HG02973 (cell line): ENCODE measurements at regions not wholly inside any gene's neighbourhood (a gene's known extent, or its start where the extent isn't known, plus 50 kb on each side); places are given as distances from the start of the nearest gene placed in this dataset.

Experiments used
- ATAC-seq: cut with Tn5 transposase; IDR thresholded peaks from one replicate; pipeline ENCODE4 v1.9.1; 2021; ENCODE audit warnings: moderate library complexity; ENCODE audit not compliant: unreplicated experiment

GRCh38 chr9:84575705-84576104 is 93.8 kb upstream of the NTRK2 start:
- no peak for ATAC-seq

GRCh38 chr9:84583866-84584265 is 85.7 kb upstream of the NTRK2 start:
- ATAC-seq = no peak

- no peak for ATAC-seq
Observed at GRCh38 chr9:84586662-84587061, 82.9 kb upstream of the NTRK2 start.

- ATAC-seq = no peak
Observed at GRCh38 chr9:84587153-84587552, 82.4 kb upstream of the NTRK2 start.

- ATAC-seq = no peak
Observed at GRCh38 chr9:84589542-84589941, 80.0 kb upstream of the NTRK2 start.

GRCh38 chr9:84590706-84591105 is 78.8 kb upstream of the NTRK2 start:
- ATAC-seq = no peak

GRCh38 chr9:84592918-84593317 is 76.6 kb upstream of the NTRK2 start:
- ATAC-seq = no peak

GRCh38 chr9:84593352-84593751 is 76.2 kb upstream of the NTRK2 start:
- no peak for ATAC-seq

- ATAC-seq = peak; percentile 89
Observed at GRCh38 chr9:84597131-84597530, 72.4 kb upstream of the NTRK2 start.

- no peak for ATAC-seq
Observed at GRCh38 chr9:84598921-84599636, 70.5 kb upstream of the NTRK2 start.

GRCh38 chr9:84600739-84601138 is 68.8 kb upstream of the NTRK2 start:
- ATAC-seq = no peak

GRCh38 chr9:84604223-84604622 is 65.3 kb upstream of the NTRK2 start:
- ATAC-seq = no peak

- ATAC-seq = no peak
Observed at GRCh38 chr9:84609779-84610178, 59.8 kb upstream of the NTRK2 start.

GRCh38 chr9:84613431-84613830 is 56.1 kb upstream of the NTRK2 start:
- no peak for ATAC-seq

GRCh38 chr9:84615544-84615943 is 54.0 kb upstream of the NTRK2 start:
- no peak for ATAC-seq

GRCh38 chr9:84617411-84618029 is 52.0 kb upstream of the NTRK2 start:
- no peak for ATAC-seq
